GM18873 (cell line): ENCODE measurements at regions not wholly inside any gene's neighbourhood (a gene's known extent, or its start where the extent isn't known, plus 50 kb on each side); places are given as distances from the start of the nearest gene placed in this dataset.

Source experiments
- ATAC-seq: cut with Tn5 transposase; IDR thresholded peaks from one replicate; pipeline ENCODE4 v1.9.1; 2021; ENCODE audit warnings: mild to moderate bottlenecking, moderate library complexity, moderate number of reproducible peaks; ENCODE audit not compliant: unreplicated experiment, low FRiP score

DNA sequence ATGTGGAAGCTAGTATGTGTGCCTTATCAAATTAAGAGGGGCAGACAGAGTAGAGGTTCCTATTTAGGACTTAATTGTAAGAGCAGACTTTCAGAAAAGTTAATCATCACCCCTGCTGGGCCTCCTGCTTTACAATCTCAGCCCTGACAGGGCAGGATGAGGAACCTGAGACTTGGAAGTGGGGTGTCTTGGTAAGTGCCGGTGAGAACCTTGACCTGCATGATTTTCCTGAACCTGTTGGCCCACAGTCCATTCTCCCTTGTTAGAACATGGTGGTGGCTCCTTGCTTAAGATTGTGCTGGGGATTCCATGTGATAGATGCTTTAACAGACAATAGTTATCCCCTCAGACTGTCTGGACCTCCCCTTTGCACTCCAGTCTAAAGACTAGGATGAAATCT lies 141.7 kb upstream of the TMEM72 start:
- no peak for ATAC-seq

DNA sequence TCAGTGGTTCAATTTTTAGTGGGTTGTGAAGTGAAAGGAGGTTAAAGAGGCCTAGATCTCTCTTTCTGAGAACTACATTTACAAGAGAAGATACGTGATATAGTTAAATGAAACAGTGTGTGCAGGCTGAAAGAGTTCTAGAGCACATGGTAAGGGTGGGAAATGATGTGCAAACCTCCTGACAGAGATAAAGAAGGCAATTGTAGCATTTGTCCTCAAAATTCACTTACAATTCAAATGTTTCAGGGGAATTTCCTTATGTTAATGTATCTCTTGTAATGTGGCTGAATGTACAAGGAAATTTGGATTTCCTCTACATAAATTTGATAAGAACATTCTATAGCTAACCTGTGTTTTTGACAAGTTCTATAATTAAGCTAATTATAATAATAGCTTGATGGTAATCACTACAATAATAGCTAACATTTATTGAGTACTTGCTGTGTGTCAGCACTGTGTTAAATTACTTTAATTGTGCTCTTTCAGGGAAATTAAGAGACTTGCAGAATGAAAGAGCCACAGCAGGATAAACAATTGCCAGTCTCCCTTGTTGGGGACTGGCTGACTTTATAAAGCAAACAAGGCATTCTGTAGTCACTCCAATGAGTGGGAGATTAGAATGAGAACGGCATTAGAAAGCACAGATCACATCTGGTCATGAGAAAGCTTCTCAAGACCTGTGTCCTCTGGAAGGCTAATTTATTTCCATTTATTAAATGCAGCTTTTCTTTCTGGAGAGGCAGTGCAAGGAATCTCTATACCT lies 139.7 kb upstream of the TMEM72 start:
- no peak for ATAC-seq

DNA sequence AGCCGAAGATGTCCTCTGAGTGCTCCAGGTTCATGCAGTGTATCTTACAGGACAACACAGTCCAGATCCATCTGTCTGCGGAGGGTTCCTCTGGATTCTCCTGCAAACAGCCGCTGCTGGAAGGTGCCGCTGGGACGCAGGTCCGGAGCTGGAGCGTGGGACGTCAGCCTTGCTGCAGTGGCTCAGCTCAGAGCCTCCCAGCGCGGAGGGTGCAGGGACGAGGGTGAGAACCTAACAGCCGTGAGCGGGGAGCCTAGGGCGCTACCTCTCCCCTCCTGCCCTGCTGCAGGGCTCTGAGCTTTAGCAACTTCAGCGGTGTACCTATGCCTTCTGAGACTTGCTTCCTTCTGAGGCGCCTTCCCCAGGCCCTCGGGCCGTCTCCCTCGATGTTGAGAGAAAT lies 137.6 kb upstream of the TMEM72 start:
- ATAC-seq: no peak

DNA sequence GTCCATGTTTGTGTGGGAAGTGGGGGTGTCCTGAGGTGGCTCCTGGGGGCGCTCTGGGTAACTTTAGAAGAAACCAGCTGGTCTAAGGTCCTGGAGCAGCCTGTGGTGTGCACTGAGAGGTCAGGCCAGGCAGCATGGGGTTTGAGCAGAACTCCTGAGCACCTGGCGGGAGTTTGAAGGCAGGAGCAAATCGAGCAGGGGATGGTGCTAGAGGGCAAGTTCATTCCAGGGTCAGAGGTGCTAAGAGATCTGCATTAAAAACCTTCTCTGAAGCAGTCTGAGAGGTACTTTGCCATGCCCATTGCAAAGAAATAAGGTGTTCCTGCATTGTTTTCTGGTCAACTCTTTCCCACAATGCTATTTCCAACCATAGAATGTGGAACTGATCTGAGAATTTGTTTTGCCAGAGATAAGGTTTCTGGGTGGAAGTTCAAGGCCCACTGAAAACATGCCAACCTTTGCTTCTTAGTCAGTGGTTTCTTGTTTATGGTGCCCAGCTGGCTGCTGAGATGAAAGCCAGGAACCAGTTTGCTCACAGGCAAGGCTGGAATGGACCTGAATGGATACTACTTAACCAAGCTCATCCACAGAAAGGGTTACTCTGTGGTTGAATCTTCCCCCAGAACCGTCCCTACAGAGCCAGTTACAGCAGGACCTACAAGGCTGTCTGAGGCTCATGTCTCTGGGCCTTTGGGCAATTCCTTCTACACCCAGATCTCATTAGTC lies 136.3 kb upstream of the TMEM72 start:
- ATAC-seq: no peak

DNA sequence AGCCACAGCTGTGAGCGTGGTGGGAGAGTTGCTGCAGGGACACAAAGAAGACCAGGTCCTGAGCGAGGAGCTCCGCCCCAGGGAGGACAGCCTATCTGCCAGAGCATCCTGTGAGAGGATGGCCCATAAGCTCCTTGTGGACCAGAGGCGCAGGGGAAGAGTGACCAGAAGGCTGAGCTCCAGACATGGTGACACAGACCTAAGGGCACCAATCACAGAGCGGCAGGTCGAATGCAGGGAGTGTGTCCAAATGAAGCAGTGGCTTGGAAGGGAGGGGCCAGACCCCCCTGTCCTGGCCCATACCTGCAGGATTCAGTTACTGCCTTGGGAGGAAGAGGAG lies 135.8 kb upstream of the TMEM72 start:
- ATAC-seq: no peak

DNA sequence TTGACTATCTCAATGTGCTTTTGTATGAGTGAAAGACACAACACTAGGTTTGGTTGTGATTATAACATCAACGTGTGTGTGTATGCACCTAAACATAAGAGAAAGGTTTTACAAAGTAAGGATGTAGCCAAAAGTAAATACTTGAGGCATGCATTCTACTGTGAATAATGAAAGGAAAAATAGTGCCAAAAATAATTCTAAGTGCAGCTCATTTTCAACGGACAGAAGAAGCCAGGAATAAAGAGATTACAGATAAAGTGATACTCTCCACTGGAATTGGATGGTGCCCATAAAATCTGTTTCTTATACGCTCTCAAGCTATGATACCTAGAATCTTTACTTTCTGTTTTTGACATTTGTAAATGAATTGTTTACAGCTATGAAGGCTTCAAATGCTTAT lies 135.0 kb upstream of the TMEM72 start:
- no peak for ATAC-seq

DNA sequence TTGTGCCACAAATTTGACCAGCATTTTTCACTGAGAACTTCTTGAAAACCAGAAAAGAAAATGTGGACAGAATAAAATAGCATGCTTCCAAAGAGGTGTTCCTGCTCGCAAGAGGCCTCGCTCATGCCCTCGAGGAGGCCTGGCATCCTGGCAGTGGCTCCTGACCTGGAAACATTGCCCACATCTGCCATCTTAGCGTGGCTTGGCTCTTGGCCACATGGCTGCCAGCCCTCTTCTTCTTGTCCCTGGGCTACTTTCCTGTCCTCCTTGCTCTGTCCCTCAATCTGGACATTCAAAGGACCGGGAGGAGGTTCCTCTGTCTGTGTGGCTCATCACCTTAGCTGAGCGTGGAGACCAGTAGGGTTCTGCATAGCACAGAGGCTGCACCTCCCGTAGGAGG lies 131.6 kb upstream of the TMEM72 start:
- no peak for ATAC-seq

DNA sequence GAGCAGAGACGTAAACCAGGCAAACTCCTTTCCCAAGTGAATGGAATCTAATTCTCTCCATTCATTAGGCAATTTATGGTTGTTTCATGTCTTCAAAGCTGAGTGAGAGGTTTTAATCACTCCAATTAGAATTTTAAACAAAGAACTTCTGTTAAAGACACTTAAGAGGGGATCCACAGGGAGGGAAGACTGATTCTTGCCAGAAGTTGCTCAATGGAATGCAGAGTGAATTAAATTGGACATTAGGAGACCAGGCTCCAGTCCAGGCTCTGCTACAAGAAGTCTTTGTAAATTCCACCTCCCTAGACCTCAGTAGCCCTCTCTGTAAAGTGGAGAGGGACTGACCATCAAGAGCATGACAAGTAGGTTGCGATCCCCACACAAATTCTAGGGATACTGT lies 130.7 kb upstream of the TMEM72 start:
- ATAC-seq: no peak

DNA sequence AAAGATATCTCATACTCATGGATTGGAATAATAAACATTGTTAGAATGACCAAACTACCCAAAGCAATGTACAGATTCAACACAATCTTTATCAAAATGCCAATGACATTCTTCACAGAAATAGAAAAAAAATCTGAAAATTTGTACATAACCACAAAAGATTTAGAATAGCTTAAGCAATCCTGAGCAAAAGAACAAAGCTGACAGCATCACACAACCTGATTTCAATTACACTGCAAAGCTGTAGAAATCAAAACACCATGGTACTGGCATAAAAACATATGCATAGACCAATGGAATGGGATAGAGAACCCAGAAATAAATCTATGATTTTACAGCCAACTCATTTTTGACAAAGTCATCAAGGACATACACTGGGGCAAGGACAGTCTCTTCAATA lies 130.0 kb upstream of the TMEM72 start:
- ATAC-seq: no peak

DNA sequence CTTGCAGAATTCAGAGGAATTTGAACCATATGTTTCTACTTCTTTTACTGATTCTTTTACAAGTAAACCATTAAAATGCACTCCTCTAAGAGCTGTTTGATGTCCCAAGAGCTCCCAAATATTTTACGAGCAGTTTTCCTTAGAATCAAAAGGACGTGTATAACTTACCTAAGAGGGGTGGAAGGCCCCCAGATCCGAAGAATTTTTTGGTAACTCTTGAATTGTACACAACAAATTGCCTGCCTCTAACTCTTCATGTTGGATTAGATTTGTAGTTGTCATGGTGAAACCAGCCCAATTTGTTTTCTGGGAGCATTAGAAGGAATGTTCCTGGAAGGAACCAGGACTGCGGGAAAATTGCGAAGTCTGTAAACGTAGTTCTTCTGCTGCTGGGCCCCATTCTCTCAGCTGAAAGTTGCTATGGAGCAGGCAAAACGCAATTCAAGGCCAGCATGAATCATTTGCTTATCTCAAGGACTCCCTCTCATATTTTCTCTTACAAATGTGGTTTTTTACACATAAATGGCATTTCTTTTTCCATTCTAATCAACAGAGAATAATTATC lies 124.8 kb upstream of the TMEM72 start:
- ATAC-seq: no peak

DNA sequence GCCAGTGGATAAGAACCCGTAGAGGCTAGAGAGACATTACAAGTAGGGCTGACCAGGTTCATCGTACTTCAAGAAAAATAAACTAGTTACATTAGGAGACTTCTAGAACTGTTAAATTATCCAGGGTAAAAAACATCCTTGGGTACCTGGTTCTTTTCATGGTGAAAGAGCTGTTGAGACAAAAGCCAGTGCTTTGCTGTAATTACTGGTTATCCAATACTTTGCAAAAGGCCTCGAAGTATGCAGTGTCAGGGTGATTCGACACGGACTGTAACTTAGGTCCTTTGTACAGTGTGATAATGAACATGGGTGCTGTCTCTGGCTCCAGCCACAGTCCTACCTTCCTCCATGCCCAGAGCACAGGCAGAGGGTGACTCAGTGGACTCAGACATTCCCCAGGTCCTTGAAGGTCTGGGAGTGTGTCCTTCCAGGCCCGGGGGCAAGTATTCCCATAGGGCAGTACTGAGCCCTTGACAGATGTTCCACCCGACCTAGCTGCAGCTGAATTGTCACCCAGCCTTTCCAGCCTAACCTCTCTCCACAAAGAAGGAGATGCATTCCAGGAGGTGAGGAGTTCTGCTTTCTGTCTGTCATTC lies 123.6 kb upstream of the TMEM72 start:
- no peak for ATAC-seq

DNA sequence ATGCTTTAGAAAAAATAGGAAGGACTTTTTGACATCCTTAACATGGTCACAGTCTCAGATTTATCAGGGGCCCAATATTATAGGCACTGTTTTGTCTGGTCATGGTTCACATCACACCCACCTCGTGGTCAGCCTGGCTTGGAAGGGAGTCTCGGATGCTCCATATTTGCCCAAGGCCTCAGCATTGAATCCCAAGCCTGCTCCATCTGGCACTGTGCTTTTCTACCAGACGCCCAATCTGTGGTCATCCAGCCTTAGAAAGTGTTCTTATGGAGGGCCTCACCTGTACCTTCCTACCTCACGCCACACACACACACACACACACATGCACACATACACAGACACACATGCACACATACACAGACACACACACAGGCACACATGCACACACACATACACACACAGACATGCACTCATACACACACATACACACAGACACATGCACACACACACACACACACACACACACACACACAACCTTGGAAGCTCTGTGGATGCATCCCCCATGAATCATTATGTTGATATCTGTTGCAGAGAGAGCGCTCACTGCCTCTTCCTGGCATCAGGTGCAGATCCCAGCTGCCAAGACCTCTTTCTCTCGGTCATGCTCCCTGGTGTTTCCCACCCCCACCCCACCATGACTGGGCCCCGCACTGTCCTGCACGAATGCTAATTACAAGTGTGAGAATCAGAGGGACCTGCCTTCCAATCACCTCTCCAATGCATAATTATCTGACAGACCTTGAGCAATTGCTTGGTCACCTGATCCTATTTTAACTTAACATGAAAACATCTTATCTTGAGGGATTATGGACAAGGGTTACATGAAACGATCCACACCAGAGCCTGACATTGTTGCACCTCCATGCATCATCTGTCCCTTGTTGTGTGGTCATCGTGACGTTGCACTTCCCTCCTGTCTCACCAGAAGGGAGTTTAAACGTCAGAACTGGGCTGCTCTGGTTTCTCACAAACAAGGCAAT lies 122.7 kb upstream of the TMEM72 start:
- no peak for ATAC-seq

DNA sequence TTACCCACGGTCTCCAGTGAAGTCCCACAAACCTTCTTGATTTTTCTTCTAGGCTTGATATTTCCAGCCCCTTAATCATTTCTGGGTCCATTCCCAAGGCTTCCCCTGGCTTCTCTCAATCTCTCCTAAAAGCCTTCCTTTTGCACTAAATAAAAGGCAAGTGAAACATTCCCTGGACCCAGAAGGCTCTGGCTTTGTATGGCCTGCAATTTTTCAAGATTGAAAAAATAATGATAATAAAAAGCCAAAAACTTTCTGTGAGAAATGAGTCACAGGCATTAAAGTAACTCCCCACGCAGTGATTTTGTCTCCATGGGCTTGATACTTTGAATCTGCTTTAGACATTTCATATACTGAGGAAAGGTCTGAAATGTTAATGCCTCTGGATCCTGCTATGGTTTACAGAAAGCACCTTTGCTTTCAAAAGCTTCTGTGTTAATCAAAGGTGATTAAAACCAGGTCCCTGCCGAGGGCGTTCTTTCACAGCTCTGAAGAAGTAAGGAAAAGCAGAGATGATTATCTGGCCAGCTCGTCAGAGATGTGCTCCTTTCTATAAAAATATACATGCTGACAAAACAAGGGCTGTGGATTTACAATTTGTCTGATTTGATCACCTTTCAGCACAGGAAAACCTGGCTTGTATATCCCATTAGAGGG lies 118.9 kb upstream of the TMEM72 start:
- no peak for ATAC-seq

DNA sequence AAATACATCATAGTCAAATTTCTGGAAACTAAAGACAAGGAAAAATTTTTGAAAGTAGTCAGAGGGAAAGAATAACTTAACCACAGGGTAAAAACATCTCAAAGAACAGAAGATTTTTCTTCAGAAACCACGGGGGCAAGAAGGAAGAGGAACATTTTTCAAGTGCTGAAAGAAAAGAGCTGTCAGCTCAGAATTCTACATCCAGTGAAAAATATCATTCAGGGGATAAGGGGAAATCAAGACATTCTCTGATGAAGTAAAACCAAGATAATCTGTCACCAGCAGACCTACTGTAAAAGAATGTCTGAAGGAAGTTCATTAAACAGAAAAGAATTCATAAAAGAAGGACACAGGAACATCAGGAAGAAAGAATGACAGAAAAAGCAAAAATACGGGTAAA lies 111.2 kb upstream of the TMEM72 start:
- no peak for ATAC-seq

DNA sequence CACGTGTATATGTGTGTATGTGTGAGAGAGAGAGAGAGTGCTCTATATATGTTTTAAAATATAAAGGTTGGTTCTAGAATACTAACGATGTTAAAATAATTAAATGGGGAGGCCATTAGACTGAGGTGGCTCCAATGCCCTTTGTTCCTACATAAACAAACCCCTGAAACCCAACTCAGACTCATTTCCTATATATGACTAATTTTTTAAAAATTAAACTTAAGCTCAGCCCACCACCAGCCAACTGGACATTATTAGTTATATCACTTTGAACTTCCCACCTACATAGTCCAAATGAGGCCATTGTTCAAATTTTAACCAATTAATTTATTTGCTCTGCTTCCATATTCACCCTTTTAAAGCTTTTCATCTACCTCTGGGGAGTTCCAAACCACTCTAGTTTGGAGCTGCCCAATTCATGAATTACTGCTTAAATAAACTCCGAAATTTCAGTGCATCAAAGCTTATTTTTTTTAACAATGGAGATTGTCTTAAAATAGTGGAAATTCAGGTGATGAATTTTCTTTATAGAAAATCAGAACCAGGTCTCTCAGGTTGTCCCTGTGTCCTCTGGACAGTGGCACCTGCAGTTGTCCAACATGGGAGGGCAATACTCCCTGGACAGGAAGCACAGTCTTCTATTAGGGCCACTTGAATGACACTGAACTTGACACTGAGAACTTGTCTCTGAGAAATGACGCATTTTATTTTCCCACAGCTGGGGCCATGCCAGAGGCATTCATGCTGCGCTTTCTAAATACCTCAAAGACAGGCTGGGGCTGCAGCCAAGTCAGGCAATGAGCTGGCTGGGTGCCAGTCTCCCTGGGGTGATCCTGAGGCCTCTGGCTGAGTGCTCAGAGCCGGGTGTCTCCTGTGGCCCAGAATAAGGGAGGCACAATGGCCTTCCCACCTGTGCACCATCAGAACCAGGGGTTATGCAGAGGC lies 109.5 kb upstream of the TMEM72 start:
- ATAC-seq: no peak

DNA sequence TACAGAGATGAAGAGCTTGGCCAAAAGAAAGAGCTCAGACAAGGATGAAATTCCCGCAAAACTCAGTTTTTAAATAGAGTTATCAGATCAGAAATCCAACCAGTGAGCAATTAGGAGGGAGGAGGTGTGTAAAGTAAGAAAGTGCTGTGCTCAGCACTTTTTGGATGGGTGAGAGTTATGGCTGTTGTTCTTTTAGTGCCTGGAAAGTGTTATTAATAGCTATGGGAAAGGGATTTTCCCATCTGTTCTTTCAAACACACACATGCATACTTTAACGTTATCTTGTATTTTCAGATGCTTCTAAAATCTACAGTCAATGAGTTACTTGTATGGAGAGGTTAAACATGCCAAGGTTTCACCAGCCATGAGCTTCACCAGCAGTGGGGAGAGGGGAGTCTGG lies 107.3 kb upstream of the TMEM72 start:
- no peak for ATAC-seq

DNA sequence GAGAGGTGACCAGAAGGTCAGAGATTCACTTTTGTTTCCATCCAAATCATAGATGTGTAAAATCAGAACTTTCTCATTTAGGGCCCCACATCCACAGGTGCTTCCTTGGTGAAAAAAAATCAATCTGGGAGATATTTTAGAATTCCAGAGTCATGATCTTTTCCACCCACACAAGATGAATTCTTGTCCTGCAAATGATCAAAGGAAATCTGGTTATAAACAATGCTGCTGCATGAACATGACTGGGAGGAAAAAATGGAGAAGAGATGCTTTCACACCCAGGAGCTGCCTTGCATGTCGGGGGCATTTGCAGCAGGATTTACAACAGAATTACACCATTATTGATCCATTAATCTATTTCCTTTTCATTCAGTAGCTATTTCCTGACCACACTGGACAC lies 106.5 kb upstream of the TMEM72 start:
- ATAC-seq: no peak

DNA sequence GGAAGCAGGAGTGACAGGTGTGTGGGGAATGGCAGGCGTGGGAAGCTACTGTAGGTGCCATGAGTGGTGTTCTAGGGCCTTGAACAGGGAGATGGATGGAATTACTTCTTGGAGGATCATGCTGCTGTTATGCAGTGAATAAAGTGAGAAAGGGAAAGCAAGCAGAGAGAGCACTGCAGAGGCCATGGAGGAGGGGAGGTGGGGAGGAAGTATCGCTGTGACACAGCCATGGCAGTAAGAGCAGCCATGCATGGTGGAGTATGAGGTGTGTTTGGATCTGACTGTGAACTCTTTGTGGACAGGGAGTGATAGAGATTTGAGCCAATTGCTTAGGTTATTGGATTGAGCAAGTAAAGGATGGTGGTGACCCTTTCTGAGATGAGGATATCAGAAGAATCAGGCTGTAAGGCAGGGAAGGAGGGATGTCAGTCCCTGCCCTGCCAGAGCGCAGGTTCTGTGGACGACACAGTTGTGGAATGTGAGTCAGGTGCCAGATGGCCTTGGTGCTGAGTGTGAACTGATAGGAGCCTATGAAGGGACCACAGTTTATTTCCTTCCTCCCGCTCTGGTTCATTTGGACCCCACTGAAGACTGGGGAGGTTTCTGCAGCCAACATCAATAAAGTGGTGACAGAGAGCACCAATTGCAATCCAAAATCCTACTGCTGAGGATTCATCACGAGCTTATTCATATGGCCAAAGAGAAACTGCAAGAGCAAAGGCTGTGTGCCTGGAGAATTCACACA lies 105.5 kb upstream of the TMEM72 start:
- ATAC-seq: no peak
